T-helper 17 cell (primary cell): ENCODE measurements at regions not wholly inside any gene's neighbourhood (a gene's known extent, or its start where the extent isn't known, plus 50 kb on each side); places are given as distances from the start of the nearest gene placed in this dataset.

Experiments
- ATAC-seq: fragments of 150-1000 bp; cut with Tn5 transposase; 2 replicates; pipeline ENCODE4 v1.10.0; 2021; ENCODE audit warnings: mild to moderate bottlenecking, moderate library complexity
- DNase-seq, 3 donors: peaks; one replicate each; pipeline versions ENCODE4 v3.0.0 to v3.0.0-alpha.2; 2020 to 2021
- H3K9me3 ChIP-seq: one replicate; pipeline ENCODE4 v1.7.0; 2013; ENCODE audit warnings: low read length, mild to moderate bottlenecking; ENCODE audit not compliant: control insufficient read depth, poor library complexity, severe bottlenecking
- H3K27ac Mint-ChIP-seq: one replicate; pipeline ENCODE4 v1.8.0; 2022; ENCODE audit warnings: mild to moderate bottlenecking, moderate library complexity, mixed read lengths
- H3K27me3 Mint-ChIP-seq: one replicate; pipeline ENCODE4 v1.8.0; 2022; ENCODE audit warnings: mixed read lengths
- H3K36me3 Mint-ChIP-seq: one replicate; pipeline ENCODE4 v1.8.0; 2022; ENCODE audit warnings: low read depth, mixed read lengths
- H3K4me1 Mint-ChIP-seq: one replicate; pipeline ENCODE4 v1.8.0; 2022; ENCODE audit warnings: mild to moderate bottlenecking, mixed read lengths
- H3K4me3 Mint-ChIP-seq: one replicate; pipeline ENCODE4 v1.8.0; 2022; ENCODE audit warnings: mild to moderate bottlenecking, moderate library complexity, mixed read lengths

DNA sequence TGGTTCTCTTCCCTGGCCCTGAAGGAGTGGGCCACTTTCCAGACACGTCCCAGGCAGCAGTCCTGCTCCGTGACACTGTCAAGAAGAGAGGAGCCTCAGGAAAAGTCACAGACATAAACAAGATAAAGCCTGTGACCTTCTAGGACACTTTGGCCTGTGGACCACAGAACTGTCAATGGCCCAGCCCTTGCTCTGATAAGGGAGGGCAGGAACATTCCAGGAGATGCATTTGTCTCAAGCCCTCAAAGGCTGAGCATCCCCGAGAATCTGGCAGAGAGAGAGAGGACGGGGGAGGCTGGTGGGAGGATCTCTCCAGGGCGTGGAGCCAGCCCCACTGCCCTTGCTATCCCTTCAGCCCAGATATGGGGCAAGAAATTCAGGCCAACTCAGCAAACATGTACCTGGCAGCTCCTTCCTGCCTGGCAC is 476.4 kb downstream of the INSC start:
- Mint-ChIP-seq H3K4me3 (no peak overlapping the region), H3K27ac (no peak overlapping the region), H3K4me1 (no peaks in the 10 kb centered on the region), H3K36me3 (no peaks in the 10 kb centered on the region), H3K27me3 (no peaks in the 10 kb centered on the region)
- ATAC-seq (no peak), DNase-seq (no peak)
- no peaks in the 10 kb centered on the region for H3K9me3 ChIP-seq

DNA sequence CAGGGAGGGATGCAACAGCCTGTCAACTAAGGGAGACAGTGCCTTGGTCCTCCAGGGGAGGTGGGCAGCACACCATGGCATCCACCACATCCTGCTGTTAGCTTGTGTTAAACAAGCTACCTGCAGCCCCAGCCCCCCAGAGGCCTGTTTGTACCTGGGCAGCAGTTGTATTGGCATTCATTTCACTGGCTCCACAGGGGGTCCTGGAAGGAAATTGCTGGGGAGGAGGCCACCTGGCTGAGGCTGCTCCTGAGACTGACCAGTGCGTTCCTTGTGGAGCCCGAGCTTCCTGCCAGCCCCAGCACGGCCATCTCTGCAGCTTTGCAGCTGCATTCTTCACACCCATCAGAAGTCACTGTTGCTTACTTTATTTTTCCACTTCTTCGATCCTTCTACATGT is 479.9 kb downstream of the INSC start:
- DNase-seq (no peak), ATAC-seq (no peak)
- H3K4me1 Mint-ChIP-seq, result no peaks in the 10 kb centered on the region
- no peaks in the 10 kb centered on the region for H3K36me3 Mint-ChIP-seq
- no peak overlapping the region for H3K4me3 Mint-ChIP-seq
- H3K27ac Mint-ChIP-seq, result no peak overlapping the region
- H3K27me3 Mint-ChIP-seq, result no peaks in the 10 kb centered on the region
- H3K9me3 ChIP-seq, result no peaks in the 10 kb centered on the region

DNA sequence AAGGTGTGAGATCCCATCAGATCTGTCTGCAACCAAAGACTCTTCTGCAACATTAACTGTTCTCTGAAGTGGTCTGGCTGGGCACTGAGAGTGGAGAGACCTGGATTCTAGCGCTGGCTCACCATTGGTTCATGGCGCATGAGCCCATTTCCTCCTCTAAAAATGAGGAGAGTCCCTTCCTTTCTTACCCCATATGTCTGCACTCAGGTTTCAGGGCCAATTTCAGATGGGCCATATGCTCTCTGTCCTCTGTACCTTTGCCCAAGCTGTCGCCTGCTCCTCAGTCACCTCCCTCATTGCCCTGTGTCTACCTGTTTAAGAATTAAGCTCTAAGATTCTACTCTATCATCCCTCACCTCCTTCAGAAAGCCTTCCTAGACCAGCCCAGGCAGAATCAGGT is 484.7 kb downstream of the INSC start:
- Mint-ChIP-seq H3K4me3 (no peak overlapping the region), H3K27ac (no peak overlapping the region), H3K4me1 (no peaks in the 10 kb centered on the region), H3K36me3 (no peaks in the 10 kb centered on the region), H3K27me3 (peaks cover under 1% of the 10 kb centered on the region)
- ATAC-seq, result no peak
- H3K9me3 ChIP-seq, result no peaks in the 10 kb centered on the region
- DNase-seq, result no peak

DNA sequence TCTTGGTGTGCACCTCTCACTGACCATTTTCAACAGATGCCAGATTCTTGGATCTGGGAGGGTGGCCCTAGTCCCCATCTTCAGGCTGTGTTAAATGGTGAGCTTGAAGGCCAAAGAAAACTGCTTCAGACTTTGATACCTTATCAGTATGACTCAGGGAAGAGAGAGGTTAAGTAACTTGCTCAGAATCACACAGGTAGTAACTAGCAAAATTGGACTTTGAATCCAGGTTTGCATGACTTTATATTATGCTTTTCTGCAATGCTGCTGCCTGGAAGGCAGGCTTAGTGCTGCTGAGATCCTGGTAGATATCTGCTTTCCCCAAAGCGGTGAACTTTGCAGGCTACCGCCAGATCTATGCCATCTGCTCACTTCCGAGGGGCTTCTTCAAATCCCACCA is 487.3 kb downstream of the INSC start:
- H3K4me1 Mint-ChIP-seq, result no peaks in the 10 kb centered on the region
- no peak overlapping the region for H3K4me3 Mint-ChIP-seq
- ATAC-seq (no peak), DNase-seq (no peak)
- no peaks in the 10 kb centered on the region for H3K9me3 ChIP-seq
- H3K27ac Mint-ChIP-seq, result no peak overlapping the region
- H3K27me3 Mint-ChIP-seq, result peaks cover 11% of the 10 kb centered on the region
- no peaks in the 10 kb centered on the region for H3K36me3 Mint-ChIP-seq

DNA sequence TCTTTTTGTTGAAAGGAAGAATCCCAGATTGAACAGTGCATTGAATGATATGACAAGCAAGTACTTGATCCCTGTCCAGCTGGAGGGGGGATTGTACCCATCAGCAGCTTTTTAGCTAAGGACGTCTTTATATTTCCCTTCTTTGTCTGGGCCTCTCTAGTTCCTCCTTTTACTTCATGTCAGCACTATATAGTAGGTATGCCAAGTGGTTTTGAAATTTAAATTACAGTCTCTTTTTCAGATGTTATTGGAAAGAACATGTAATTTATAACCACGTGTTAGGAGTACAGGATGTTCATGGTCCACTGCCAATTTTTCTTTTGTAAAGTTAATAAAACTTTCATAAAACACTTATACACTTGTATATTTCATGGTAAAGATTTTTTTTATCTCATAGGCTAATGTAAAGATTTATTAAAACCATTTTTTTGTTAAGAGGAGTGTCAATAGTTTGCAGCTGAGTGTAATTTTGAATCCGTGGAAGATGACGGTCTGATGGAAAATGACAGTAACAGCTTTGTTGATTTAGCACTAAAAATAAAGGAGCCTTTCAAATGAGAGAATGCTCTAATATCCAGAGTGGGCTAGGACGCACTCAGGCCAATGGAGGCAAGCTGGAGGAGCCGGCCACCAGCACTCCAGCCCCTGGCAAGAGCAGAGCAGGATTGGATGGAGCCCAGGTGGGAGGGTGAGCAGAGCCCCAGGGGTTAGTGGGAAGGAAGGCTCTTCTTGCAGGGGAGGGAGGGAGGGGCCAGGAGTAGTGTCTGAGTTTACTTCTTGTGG is 488.3 kb downstream of the INSC start:
- ATAC-seq (no peak), DNase-seq (no peak)
- Mint-ChIP-seq H3K27me3 (peaks cover 11% of the 10 kb centered on the region), H3K36me3 (no peaks in the 10 kb centered on the region), H3K4me3 (peak overlapping the region; percentile 37), H3K4me1 (no peaks in the 10 kb centered on the region), H3K27ac (no peak overlapping the region)
- no peaks in the 10 kb centered on the region for H3K9me3 ChIP-seq

DNA sequence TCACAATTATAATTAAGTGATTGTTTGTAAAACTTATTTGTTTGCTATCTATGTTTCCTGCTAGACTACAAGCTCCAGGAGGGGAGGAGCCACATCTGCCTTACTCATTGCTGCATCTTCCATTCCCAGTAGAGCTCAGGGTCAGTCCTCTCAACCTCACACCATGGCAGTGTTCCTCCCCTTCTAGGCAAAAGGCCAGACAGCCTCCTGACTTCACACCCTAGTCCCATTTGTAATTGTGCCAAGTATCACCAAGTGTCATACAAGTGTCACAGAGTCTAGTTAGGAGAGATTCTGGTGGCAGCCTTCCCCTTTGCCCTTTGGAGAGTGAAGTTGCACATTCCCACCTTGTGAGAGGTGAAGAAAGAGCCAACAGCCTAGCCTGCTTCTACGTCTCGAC is 490.4 kb downstream of the INSC start:
- Mint-ChIP-seq H3K27me3 (peaks cover 17% of the 10 kb centered on the region), H3K27ac (no peak overlapping the region), H3K36me3 (no peaks in the 10 kb centered on the region), H3K4me1 (no peaks in the 10 kb centered on the region), H3K4me3 (no peak overlapping the region)
- ATAC-seq, result no peak
- H3K9me3 ChIP-seq, result no peaks in the 10 kb centered on the region
- DNase-seq, result no peak

DNA sequence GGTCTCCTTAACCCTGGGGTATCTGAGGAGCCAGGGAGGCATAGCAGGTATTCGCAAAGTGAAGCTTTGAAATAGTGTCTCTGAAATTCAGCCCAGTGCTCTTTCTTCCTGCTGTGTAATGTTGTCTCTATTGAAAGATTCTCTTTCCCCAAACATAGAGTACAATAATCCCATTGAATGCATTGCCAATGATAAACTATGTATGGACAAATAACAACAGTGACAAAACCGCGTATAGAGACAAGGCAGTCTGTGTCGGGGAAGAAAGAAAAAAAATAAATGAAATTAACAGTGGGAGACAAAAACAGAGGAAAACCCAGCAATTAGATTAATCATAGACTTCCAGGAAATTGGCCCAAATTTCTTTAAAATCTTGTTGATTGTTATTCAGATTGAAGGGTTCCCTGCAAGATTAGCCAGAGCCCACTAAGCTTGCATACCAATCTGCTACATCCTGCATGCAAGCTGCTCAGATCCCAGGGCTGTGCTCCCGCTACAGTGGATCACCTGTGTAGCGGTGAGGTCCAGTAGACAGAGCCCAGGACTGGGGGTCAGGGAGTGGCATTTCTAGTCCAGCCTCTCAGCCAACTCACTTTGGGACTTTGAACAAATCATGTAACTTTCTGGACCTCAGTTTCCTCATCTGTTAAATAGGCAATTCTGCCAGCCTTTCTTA is 492.8 kb downstream of the INSC start:
- no peak for ATAC-seq
- Mint-ChIP-seq H3K4me3 (no peak overlapping the region), H3K4me1 (no peaks in the 10 kb centered on the region)

DNA sequence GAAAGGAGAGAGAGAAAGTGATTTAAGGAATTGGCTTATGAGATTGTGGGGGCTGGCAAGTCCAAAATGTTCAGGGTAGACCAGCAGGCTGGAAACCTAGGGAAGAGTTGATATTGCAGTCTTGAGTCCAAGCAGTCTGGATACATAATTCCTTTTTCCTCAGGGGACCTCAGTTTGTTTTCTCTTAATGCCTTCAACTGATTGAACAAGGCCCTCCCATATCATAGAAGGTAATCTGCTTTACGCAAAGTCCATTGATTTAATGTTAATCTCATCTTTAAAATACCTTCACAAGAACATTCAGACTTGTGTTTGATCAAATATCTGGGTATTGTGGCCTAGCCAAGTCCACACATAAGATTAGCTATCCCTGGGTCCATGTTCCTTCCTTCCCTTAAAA is 494.7 kb downstream of the INSC start:
- ATAC-seq, result no peak
- Mint-ChIP-seq H3K4me3 (no peak overlapping the region), H3K27ac (no peak overlapping the region), H3K36me3 (no peaks in the 10 kb centered on the region), H3K4me1 (no peaks in the 10 kb centered on the region), H3K27me3 (peaks cover 32% of the 10 kb centered on the region)
- no peaks in the 10 kb centered on the region for H3K9me3 ChIP-seq
- no peak for DNase-seq

More for the DNA sequence above, 492.8 kb downstream of the INSC start:
- Mint-ChIP-seq H3K36me3 (no peaks in the 10 kb centered on the region), H3K27ac (no peak overlapping the region), H3K27me3 (peaks cover 33% of the 10 kb centered on the region)
- H3K9me3 ChIP-seq, result no peaks in the 10 kb centered on the region
- DNase-seq, result no peak

DNA sequence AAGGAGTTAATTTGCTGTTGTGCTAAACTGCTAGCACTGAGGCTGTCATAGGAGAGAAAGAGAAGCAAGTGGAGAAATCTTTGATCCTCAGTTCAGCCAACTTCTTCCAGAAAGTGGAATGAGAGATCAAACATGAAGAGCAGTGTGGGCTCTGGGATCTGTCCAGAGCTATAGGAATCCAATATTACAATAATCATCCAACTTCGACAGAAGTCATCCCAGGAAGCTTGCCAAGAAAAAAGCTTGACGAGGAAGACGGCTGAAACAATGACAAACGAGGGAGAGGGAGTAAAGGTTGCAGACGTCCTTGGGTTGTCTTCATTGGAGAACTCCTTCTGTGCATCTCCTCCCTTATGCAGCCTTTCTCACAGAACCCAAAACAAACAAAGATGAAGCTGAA is 496.2 kb downstream of the INSC start:
- Mint-ChIP-seq H3K4me1 (no peaks in the 10 kb centered on the region), H3K27ac (no peak overlapping the region), H3K36me3 (no peaks in the 10 kb centered on the region), H3K4me3 (no peak overlapping the region), H3K27me3 (peaks cover 22% of the 10 kb centered on the region)
- ATAC-seq, result no peak
- no peak for DNase-seq
- H3K9me3 ChIP-seq, result no peaks in the 10 kb centered on the region

DNA sequence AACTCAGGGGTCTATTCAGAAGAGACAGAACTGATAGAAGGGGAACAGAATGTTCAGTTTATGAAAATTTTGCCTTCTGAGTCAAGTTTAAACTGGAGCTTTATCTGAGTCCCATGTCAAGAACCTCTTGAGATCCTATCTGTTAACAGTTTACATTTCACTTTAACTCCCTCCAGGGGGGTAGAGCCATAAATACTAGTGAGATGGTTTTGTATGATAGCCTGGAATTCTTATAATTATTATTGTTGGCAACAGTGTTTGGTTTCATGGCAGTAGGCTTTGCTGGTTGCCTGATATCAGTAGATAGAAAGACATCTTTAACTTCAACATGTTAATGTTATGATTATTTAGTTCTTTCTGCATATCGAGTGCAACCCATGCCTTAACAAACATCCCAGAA is 498.5 kb downstream of the INSC start:
- H3K27ac Mint-ChIP-seq, result no peak overlapping the region
- no peaks in the 10 kb centered on the region for H3K4me1 Mint-ChIP-seq
- H3K27me3 Mint-ChIP-seq, result peaks cover 22% of the 10 kb centered on the region
- H3K36me3 Mint-ChIP-seq, result no peaks in the 10 kb centered on the region
- no peak overlapping the region for H3K4me3 Mint-ChIP-seq
- H3K9me3 ChIP-seq, result no peaks in the 10 kb centered on the region
- DNase-seq, result no peak
- no peak for ATAC-seq

DNA sequence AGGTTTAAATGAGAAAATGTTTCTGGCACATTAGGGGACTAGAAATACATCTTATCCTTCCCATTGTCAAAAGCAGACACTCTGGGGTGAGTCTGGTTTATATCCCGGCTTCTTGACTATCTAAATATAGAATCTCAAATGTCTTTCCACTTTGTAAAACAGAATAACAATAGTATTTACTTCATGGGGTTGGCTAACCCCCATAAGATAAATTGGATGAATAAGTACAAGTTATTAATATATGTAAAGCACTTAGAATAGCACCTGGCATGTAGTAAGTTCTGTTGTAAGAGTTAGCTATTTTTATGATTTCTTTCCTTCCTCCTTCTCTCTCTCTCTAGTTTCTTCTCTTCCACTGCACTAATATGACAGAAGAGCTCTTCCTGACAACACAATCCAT is 499.1 kb downstream of the INSC start:
- ATAC-seq (no peak), DNase-seq (no peak)
- Mint-ChIP-seq H3K4me1 (no peaks in the 10 kb centered on the region), H3K36me3 (no peaks in the 10 kb centered on the region), H3K27me3 (peaks cover 22% of the 10 kb centered on the region), H3K4me3 (no peak overlapping the region), H3K27ac (no peak overlapping the region)
- H3K9me3 ChIP-seq, result peaks cover under 1% of the 10 kb centered on the region

DNA sequence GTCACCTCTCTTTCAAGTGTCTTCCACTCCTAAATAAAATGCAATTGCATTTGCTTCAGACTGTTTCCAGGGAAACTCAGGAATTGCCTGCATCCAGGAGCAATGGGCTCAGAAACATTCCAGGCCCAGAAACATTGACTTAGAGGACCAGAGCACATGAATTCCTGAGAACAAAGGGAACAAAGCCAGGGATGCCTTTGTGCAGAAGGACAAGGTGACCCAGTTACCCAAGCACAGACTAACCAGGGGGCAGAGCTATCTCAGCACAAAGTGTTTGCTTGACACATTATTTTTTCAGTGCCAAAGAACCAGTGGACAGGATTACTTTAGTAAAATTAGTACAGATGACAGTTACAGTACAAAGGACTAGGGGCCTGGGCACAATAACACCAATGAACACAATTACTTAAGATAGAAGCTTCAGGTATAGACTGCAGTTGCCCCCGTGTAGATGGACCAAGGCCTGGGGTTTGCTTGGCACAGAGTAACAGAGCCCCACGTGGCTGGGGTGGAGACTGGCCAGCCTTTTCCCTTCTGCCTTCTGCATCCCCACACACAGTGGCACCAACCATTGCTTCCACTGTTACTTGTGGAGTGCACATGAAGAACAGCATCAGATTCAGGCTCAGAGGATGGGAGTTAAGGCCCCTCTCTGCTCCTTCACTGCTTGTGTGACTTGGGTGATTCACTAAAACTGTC is 500.8 kb downstream of the INSC start:
- Mint-ChIP-seq H3K27me3 (peaks cover 15% of the 10 kb centered on the region), H3K36me3 (no peaks in the 10 kb centered on the region), H3K4me3 (no peak overlapping the region), H3K4me1 (no peaks in the 10 kb centered on the region), H3K27ac (no peak overlapping the region)
- ATAC-seq (no peak), DNase-seq (no peak)
- H3K9me3 ChIP-seq, result peaks cover 2% of the 10 kb centered on the region

DNA sequence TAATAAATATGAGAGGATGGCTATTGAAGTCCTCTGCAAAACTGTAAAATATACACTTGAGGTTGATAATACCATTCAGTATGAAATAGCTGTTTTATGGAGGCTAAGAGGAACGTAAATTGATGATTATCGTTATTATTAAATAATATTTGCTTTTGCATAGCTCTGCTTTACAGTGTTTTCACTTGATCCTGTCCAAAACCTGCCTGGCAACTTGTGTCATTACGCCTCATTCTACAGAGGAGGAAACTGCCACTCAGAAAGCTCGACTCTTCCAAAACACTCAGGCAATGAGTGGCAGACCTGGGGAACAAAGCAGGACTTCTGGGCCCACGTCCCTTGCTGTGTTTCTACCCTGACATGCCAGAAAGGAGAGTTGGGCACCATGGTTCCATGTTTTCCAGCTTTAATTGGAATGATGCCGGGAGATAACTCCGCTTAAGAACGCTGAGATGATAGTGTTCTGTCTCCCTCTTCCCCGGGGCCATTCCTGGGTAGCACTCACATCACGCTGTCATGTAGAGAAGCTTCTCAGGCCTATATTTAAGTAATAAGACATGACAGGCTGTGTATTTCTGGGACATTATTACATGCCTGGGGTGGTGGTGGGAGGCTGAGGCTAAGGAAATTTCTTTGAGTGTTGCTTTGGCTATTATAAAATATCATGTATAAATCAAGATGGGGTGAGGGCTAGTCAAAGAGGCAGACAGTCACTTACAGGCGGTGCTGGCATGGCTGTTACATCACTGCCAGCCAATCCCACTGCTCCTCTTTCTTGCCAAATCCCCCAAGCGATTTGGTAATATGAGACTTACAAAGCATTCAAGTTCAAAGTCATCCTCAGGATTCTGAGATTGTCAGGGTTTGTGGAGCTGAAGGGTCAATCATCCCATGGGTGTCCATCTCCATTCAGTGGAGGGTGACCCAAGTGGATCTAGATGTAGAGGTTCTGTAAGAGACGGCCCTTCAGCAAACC is 501.7 kb downstream of the INSC start:
- Mint-ChIP-seq H3K27ac (no peak overlapping the region), H3K36me3 (no peaks in the 10 kb centered on the region), H3K4me3 (no peak overlapping the region), H3K27me3 (peaks cover 15% of the 10 kb centered on the region), H3K4me1 (no peaks in the 10 kb centered on the region)
- DNase-seq (no peak), ATAC-seq (no peak)
- peaks cover 2% of the 10 kb centered on the region for H3K9me3 ChIP-seq
